ENCODE measurements at regions not wholly inside any gene's neighbourhood (a gene's known extent, or its start where the extent isn't known, plus 50 kb on each side); places are given as distances from the start of the nearest gene placed in this dataset.

- no peak for TF ChIP-seq POLR2A (IDR thresholded peaks at IDR 0.05; ENCODE audit: low read depth, low read length)
- TF ChIP-seq PAX5 (IDR thresholded peaks at IDR 0.05; ENCODE audit: insufficient read depth, low read length, severe bottlenecking), result no peak
- no peak for TF ChIP-seq POLR2AphosphoS5 (IDR thresholded peaks at IDR 0.05; ENCODE audit: low read depth, low read length)
- TF ChIP-seq SPI1 (IDR thresholded peaks at IDR 0.05; ENCODE audit: low read depth, low read length), result no peak
- no peak for TF ChIP-seq POU2F2 (IDR thresholded peaks at IDR 0.05; ENCODE audit: low read depth, low read length)
- no peak for TF ChIP-seq TAF1 (IDR thresholded peaks at IDR 0.05; ENCODE audit: low read depth, low read length)
- DNase-seq (ENCODE audit: insufficient read length, low spot score), result no peak
- no peak for FAIRE-seq
Measured at GRCh38 chr20:41895241-41896032, 277.3 kb upstream of the CHD6 start.

GRCh38 chr20:41894255-41894963 is 276.2 kb upstream of the CHD6 start:
- FAIRE-seq, result no peak
- TF ChIP-seq PAX5 (IDR thresholded peaks at IDR 0.05; ENCODE audit: insufficient read depth, low read length, severe bottlenecking) (no peak), POLR2A (IDR thresholded peaks at IDR 0.05; ENCODE audit: low read depth, low read length) (no peak), POLR2AphosphoS5 (IDR thresholded peaks at IDR 0.05; ENCODE audit: low read depth, low read length) (no peak), POU2F2 (IDR thresholded peaks at IDR 0.05; ENCODE audit: low read depth, low read length) (no peak)
- DNase-seq (ENCODE audit: insufficient read length, low spot score), result no peak

DNA sequence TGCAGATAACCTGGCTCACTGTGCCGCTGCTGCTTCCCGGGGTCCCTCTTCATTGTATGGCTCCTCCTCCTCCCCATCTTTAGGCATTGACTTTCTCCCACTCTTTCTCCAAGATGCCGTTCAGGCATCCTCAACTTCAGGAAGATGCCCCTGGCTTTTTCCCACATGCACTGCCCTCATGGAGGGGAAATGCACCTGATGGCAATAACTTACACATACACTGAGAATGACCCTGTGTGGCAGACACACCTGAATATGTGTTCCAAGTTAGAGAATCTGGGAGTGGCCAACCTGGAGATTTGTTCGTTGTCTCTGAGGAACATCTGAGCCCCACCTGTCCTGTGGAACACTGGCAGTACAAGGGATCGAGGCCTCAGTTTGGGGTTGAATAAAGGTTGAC is 273.9 kb upstream of the CHD6 start:
- FAIRE-seq, result no peak

DNA sequence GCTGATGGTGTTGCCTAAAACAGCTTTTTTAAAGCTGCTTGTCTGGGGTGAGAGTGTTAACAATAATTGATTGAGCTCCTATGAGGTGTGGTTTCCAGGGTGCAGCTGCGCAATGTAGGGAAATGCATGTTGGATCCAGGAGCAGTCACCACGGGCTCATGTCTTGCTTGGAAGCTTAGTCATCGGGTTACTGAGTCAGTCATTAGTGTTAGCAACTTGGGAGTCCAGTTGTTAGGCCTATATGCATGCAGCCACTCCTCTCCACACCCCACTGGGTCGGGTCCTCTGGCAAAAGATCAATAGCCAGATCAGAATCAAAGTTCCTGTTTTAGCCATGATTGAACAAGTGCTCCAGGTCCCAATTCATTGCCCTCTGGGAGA is 271.7 kb upstream of the CHD6 start:
- no peak for DNase-seq (ENCODE audit: insufficient read length, low spot score)
- no peak for FAIRE-seq
- TF ChIP-seq PAX5 (IDR thresholded peaks at IDR 0.05; ENCODE audit: insufficient read depth, low read length, severe bottlenecking) (no peak), POLR2A (IDR thresholded peaks at IDR 0.05; ENCODE audit: low read depth, low read length) (no peak), POLR2AphosphoS5 (IDR thresholded peaks at IDR 0.05; ENCODE audit: low read depth, low read length) (no peak), POU2F2 (IDR thresholded peaks at IDR 0.05; ENCODE audit: low read depth, low read length) (no peak), SPI1 (IDR thresholded peaks at IDR 0.05; ENCODE audit: low read depth, low read length) (no peak), TAF1 (IDR thresholded peaks at IDR 0.05; ENCODE audit: low read depth, low read length) (no peak)

More for the DNA sequence above, 273.9 kb upstream of the CHD6 start:
- no peak for DNase-seq (ENCODE audit: insufficient read length, low spot score)
- TF ChIP-seq PAX5 (IDR thresholded peaks at IDR 0.05; ENCODE audit: insufficient read depth, low read length, severe bottlenecking) (no peak), POLR2A (IDR thresholded peaks at IDR 0.05; ENCODE audit: low read depth, low read length) (no peak), POLR2AphosphoS5 (IDR thresholded peaks at IDR 0.05; ENCODE audit: low read depth, low read length) (no peak), TAF1 (IDR thresholded peaks at IDR 0.05; ENCODE audit: low read depth, low read length) (no peak), SPI1 (IDR thresholded peaks at IDR 0.05; ENCODE audit: low read depth, low read length) (no peak), POU2F2 (IDR thresholded peaks at IDR 0.05; ENCODE audit: low read depth, low read length) (no peak)

DNA sequence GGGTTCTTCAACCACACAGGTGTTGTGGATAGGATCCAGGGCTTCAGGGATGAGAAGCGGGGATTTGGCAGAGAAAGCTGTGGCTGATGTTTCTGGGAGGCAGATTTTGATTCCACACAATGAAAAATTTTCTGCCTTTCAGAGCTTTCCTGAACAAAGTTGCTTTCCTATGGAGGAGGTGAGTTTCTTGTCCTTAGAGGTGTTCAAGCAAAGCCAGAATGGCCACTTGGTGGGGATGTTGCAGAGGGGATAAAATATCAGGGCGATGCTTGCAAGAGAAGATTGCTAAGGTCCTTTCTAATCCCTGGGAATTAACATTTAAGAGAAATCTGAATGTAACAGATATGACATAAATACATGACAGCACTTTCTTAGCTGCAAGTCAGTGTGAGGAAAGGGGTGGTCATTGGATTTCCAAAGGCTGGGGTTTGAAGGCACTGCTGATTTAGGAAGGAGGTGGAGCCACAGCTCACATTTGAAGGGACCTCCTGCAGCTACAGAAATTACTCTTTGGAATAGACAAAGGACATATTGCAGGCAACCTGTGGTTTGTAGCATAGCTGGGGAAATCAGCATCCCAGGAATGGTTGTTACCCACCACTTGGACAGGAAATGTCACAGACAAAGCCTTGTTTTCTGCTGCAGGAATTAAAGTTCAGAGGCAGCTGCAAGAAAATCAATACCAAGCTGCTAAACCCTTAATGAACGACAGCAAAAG is 271.1 kb upstream of the CHD6 start:
- no peak for DNase-seq (ENCODE audit: insufficient read length, low spot score)
- TF ChIP-seq POLR2A (IDR thresholded peaks at IDR 0.05; ENCODE audit: low read depth, low read length), result no peak
- TF ChIP-seq PAX5 (IDR thresholded peaks at IDR 0.05; ENCODE audit: insufficient read depth, low read length, severe bottlenecking), result no peak
- TF ChIP-seq TAF1 (IDR thresholded peaks at IDR 0.05; ENCODE audit: low read depth, low read length), result no peak
- no peak for TF ChIP-seq POU2F2 (IDR thresholded peaks at IDR 0.05; ENCODE audit: low read depth, low read length)
- no peak for TF ChIP-seq POLR2AphosphoS5 (IDR thresholded peaks at IDR 0.05; ENCODE audit: low read depth, low read length)
- no peak for TF ChIP-seq SPI1 (IDR thresholded peaks at IDR 0.05; ENCODE audit: low read depth, low read length)
- FAIRE-seq, result no peak

DNA sequence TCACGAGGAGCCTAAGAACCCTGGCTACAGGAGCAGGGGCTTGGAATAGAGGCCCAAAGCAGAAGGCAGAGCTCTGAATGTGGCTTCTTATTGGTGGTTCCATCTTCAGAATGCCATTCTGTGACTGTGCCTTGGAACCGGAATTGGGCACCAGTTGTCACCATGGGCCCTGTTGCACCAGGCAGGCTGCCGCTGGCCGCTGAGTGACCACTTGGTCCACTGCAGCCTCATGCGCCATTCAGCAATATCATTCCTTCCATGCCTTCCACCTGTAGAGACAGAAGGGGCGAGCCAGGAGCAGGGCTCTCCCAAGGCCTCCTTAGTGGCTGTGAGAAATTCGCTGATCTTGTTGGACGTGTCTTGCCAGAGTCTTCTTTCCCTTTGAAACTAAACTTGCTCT is 270.3 kb upstream of the CHD6 start:
- TF ChIP-seq SPI1 (IDR thresholded peaks at IDR 0.05; ENCODE audit: low read depth, low read length), result no peak
- no peak for TF ChIP-seq PAX5 (IDR thresholded peaks at IDR 0.05; ENCODE audit: insufficient read depth, low read length, severe bottlenecking)
- TF ChIP-seq POU2F2 (IDR thresholded peaks at IDR 0.05; ENCODE audit: low read depth, low read length), result no peak
- TF ChIP-seq POLR2A (IDR thresholded peaks at IDR 0.05; ENCODE audit: low read depth, low read length), result no peak
- TF ChIP-seq POLR2AphosphoS5 (IDR thresholded peaks at IDR 0.05; ENCODE audit: low read depth, low read length), result no peak
- TF ChIP-seq TAF1 (IDR thresholded peaks at IDR 0.05; ENCODE audit: low read depth, low read length), result no peak
- no peak for FAIRE-seq
- DNase-seq (ENCODE audit: insufficient read length, low spot score), result no peak

DNA sequence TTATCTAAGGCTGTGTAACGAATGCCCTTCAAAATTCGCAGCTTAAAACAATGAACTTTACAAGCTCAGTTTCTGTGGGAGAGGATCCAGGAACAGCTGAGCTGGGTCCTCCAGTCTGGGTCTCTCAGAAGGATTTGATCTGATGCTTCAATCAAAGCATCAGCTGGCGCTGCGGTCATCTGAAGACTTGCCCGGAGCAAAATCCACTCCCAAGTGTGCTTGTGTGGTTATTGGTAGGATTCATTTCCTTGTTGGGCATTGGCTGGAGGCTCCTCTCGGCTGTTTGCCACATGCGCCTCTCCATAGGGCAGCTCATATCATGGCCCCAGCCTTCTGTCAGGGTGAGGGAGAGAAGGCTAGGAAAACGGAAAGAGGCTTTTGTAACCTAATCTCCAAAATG is 269.3 kb upstream of the CHD6 start:
- DNase-seq (ENCODE audit: insufficient read length, low spot score) (no peak), FAIRE-seq (no peak)
- no peak for TF ChIP-seq POLR2AphosphoS5 (IDR thresholded peaks at IDR 0.05; ENCODE audit: low read depth, low read length)
- no peak for TF ChIP-seq POU2F2 (IDR thresholded peaks at IDR 0.05; ENCODE audit: low read depth, low read length)
- no peak for TF ChIP-seq PAX5 (IDR thresholded peaks at IDR 0.05; ENCODE audit: insufficient read depth, low read length, severe bottlenecking)
- TF ChIP-seq SPI1 (IDR thresholded peaks at IDR 0.05; ENCODE audit: low read depth, low read length), result no peak

- FAIRE-seq, result no peak
Measured at GRCh38 chr20:41881466-41882046, 263.4 kb upstream of the CHD6 start.

GRCh38 chr20:41879123-41879522 is 260.9 kb upstream of the CHD6 start:
- DNase-seq (ENCODE audit: insufficient read length, low spot score), result no peak
- no peak for TF ChIP-seq POU2F2 (IDR thresholded peaks at IDR 0.05; ENCODE audit: low read depth, low read length)
- no peak for TF ChIP-seq TAF1 (IDR thresholded peaks at IDR 0.05; ENCODE audit: low read depth, low read length)

More at GRCh38 chr20:41881466-41882046, 263.4 kb upstream of the CHD6 start:
- DNase-seq (ENCODE audit: insufficient read length, low spot score), result no peak
- TF ChIP-seq POU2F2 (IDR thresholded peaks at IDR 0.05; ENCODE audit: low read depth, low read length) (no peak), PAX5 (IDR thresholded peaks at IDR 0.05; ENCODE audit: insufficient read depth, low read length, severe bottlenecking) (no peak), POLR2A (IDR thresholded peaks at IDR 0.05; ENCODE audit: low read depth, low read length) (no peak), SPI1 (IDR thresholded peaks at IDR 0.05; ENCODE audit: low read depth, low read length) (no peak), TAF1 (IDR thresholded peaks at IDR 0.05; ENCODE audit: low read depth, low read length) (no peak), POLR2AphosphoS5 (IDR thresholded peaks at IDR 0.05; ENCODE audit: low read depth, low read length) (no peak)

More at GRCh38 chr20:41879123-41879522, 260.9 kb upstream of the CHD6 start:
- no peak for FAIRE-seq

All from GM12891 (cell line).